GM19452 (cell line): ENCODE measurements at regions not wholly inside any gene's neighbourhood (a gene's known extent, or its start where the extent isn't known, plus 50 kb on each side); places are given as distances from the start of the nearest gene placed in this dataset.

Experiments
- ATAC-seq: cut with Tn5 transposase; IDR thresholded peaks from one replicate; pipeline ENCODE4 v1.9.1; 2021; ENCODE audit not compliant: unreplicated experiment

DNA sequence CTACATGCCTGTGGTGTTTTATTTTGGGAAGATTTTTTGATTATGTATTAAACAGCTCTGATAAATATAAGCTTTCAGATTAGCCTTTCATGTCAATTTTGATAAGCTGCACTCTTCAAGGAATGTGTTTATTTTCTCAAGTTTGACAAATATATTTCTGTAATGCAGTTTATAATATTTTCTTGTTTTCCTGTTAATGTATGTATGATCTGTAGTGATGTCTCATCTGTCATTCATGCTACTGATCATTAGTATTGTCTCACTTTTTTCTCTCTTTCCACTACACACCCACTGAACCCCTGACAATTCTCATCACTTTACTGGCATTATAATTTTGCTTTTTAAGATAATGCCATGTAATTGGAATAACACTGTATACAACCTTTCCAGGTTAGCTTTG, 100.9 kb downstream of the TMEM18 start:
- no peak for ATAC-seq

DNA sequence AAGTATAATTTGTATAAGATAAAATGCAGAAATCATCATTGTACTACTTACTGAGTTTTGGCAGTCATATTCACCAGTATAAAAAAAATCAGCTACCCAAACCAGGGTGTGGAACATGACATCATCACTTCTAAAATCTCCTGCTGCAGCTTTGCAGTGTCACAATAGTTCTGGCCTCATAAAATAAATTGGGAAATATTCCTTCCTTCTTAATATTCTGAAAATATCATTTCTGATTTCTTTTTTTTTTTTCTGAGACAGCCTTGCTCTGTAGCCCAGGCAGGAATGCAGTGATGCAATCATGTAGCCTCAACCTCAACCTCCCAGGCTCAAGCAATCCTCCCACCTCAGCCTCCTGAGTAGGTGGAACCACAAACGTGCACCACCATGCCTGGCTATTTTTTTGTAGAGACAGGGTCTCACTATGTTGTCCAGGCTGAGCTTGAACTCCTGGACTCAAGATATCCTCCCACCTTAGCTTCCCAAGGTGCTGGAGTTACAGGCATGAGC, 101.4 kb downstream of the TMEM18 start:
- ATAC-seq: no peak

- no peak for ATAC-seq
Measured at GRCh38 chr2:575030-575726, 102.0 kb downstream of the TMEM18 start.

DNA sequence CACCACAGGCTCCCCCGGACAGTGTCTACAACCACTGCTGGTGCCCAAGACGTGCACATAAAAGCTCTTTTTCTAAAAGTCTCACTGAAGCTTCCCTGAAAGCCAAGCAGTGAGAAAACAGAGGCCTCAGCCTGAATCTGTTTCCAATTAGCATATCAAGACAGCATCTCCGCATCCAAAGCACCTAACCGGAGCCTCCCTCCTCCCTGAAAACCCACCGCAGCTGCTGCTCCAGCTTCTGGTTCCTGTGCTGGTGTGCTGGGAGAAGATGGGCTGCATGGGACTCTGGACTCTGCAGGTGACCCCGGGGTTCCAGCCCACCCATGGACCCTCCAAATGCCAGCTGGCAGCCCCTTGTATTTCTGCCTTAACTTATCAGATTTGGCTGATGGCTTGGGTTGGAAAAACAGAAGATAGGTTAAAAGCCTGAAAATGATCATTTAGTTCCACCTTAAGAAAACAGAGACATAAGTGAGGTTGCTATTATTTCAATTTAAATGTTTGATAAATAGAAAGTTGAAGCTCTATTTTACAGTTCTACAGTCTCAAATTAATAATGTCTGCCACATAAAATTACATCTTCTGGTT, 103.3 kb downstream of the TMEM18 start:
- ATAC-seq: no peak

GRCh38 chr2:573025-573424, 104.2 kb downstream of the TMEM18 start:
- ATAC-seq: no peak

GRCh38 chr2:569681-570080, 107.5 kb downstream of the TMEM18 start:
- no peak for ATAC-seq

GRCh38 chr2:568639-569235, 108.5 kb downstream of the TMEM18 start:
- ATAC-seq: no peak

DNA sequence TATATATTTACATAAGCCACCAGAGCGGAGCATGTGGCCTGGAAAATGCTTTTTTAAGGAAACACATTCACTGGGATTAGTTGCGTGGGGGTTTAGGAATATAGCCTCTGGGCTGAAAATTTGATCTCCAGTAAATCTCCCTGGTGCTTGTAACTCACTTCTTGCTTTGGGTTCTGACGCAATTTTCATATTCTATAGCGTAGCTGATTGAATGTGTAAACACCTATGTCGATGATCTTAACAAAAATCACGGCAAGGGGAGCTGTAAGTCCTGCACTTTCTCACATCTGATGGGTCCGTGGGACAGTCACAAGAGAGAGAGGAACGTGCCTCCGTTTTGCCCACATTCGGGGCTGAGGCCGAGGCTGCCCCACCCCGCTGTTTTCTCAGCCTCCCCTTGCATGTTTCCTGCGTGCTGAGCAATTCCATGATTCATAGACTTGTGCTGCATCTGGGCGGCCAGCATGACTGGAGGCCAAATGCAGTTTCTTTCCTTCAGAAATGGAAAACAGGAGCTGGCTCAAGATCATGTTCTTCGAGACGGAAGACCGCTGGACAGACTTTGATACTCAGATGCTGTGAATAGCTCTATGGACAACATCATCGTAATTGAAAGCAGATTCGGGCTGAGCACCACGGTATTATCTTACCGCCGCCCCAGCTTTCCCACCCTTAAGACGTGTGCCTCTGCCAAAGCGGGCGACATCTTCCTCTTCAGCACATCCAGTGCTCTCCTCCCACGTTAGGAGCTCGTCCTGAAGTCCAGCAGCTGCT, 109.2 kb downstream of the TMEM18 start:
- ATAC-seq: no peak

GRCh38 chr2:567496-567864, 109.7 kb downstream of the TMEM18 start:
- no peak for ATAC-seq

DNA sequence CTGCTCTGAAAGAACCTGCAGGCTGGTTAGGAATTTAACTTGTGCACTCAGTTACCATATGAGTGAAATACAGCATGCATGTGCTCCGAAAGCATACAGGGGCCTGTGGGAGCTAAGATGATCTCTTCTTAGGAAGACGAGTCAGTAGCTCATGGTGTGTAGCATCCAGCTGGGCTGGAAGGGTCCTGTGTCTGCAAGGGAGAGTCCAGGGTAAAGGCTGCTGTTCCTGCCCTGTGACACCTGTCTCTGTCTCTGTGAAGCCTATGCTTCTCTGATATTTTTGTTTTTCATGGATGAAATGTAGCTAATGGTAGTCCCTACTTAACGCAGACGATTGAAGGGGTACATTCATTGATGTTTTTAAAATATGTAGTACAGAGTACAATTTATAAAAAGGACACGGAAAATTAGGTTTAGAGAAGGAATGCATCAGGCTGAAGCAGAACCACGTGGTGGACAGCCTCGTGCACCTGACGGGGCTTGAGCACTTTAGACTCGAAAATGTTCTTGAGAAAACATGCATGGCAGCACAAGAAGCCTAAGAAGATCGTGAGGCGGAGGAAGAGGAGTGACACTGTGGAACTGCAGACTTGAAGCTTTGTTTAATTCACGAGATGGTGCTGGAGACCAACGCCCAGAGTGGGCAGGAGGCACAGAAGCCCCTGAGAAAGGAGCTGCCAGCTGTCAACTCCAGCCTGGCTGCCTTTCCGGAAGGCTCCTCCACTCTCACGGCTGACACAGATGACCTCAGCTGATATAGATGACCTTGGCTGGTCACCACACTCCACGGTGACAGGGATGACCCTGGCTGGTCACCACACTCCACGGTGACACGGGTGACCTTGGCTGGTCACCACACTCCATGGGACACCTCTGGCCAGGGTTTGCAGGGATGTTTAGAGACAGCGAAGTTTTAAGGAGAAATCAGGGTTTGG, 110.6 kb downstream of the TMEM18 start:
- no peak for ATAC-seq

DNA sequence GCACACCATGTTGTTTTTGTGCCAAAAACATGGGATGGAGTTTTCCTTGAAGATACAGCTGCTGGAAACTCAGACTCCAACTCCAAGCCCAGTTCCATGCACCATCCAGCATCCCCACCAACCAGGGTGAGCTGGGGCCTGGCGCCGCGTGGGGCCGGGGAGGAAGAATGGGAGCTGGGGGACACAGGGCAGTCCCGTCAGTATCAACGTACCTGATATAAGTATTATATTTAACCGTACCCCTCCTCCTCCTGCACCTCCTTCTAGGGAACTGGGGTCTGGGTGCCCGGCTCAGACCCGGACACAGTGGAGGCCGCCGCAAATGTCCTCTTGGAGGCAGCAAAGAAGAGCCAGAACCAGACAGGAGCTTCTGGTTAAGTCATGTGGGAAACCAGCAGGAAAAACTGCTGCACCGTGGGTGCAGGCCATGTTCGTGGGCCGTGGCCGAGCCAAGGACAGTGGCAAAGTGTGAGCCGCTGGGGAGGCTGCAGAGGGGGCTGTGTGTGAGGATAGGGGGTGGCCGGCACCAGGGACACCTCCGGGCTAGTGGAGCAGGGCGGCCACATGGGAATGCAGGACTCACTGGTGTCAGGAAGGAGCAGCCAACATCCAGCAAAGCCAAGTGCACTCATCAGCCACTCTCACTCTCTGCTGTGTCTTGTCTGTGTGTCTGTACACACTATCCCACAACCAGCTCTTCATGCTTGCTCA, 112.6 kb downstream of the TMEM18 start:
- ATAC-seq: no peak

- no peak for ATAC-seq
Measured at GRCh38 chr2:563512-563911, 113.7 kb downstream of the TMEM18 start.

- no peak for ATAC-seq
Measured at GRCh38 chr2:562391-563364, 114.5 kb downstream of the TMEM18 start.

GRCh38 chr2:558879-559278, 118.3 kb downstream of the TMEM18 start:
- ATAC-seq: no peak

GRCh38 chr2:558302-558642, 118.9 kb downstream of the TMEM18 start:
- ATAC-seq: no peak

GRCh38 chr2:557635-558301, 119.4 kb downstream of the TMEM18 start:
- no peak for ATAC-seq

GRCh38 chr2:556485-556884, 120.7 kb downstream of the TMEM18 start:
- ATAC-seq: no peak

- ATAC-seq: no peak
Measured at GRCh38 chr2:555164-555922, 121.9 kb downstream of the TMEM18 start.
